Left renal cortex interstitium (tissue), 4 donors: ENCODE measurements at regions not wholly inside any gene's neighbourhood (a gene's known extent, or its start where the extent isn't known, plus 50 kb on each side); places are given as distances from the start of the nearest gene placed in this dataset.
A peak's percentile ranks its signal among the peaks of the same experiment; 100 is the strongest.
"Not testable (repeated sequence)": the region's sequence is repeated elsewhere in the genome, so short reads cannot be mapped to it uniquely, and the experiment has no call there.

Source experiments
- DNase-seq, 4 donors: peaks; one replicate each; pipeline ENCODE4 v3.0.0-alpha.2; 2013; ENCODE audit warnings: low read depth in 4 of 4, low spot score in 2 of 4, missing footprints in 1 of 4

DNA sequence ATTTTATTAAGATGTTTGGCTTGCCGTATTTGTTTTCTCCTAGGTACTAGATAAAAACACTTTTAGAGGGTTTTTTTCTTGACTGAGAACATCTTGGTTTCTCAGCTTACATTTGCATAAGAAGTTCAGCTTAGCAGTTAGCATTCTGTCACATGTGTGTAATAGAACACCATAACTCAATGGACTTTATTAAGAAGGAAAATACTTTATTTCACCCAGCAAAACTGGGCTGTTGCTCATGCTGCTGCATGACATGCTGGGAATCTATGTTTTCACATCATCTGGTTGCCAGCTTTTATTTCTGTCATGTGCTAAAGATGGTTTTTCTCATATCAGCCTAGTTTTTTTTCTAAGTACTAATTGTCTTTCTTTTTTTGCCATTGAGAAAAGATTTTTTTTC lies 144.6 kb downstream of the UTRN start:
- DNase-seq: no peak

DNA sequence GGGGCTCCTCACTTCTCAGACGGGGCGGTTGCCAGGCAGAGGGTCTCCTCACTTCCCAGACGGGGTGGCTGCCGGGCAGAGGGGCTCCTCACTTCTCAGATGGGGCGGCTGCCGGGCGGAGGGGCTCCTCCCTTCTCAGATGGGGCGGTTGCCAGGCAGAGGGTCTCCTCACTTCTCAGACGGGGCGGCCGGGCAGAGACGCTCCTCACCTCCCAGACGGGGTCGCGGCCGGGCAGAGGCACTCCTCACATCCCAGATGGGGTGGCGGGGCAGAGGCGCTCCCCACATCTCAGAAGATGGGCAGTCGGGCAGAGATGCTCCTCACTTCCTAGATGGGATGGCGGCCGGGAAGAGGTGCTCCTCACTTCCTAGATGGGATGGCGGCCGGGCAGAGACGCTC lies 148.3 kb downstream of the UTRN start:
- DNase-seq: not testable (repeated sequence)

DNA sequence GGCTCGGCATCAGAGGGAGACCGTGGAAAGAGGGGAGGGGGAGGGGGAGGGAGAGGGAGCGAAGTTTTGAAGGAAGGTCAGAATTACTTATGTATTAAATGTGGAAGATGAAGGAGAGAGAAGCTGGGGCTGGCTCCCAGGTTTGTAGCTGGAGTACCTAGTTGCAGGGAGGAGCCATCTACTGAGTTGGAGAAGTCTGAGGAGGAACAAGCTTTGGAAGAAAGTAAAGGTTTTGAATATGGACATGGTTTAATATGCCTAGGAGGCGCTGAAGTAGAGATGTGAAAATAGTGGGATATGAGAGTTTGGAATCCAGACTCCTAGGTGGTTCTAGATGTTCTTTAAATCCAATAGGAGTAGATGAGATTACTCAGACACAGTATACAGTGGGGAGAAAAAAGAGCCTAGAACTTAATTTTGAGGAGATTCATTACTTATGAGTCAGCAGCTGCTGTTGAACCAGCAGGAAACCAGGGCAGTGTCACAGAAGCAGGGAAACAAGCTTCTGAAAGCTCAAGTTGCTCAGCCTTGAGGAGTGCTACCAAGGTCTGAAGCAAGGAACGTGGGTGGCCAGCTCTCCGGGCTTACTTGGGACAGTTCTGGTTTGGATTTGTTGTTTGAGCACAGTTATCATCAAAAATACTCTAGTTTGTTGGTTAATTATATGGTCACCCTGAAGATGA lies 149.3 kb downstream of the UTRN start:
- no peak for DNase-seq

DNA sequence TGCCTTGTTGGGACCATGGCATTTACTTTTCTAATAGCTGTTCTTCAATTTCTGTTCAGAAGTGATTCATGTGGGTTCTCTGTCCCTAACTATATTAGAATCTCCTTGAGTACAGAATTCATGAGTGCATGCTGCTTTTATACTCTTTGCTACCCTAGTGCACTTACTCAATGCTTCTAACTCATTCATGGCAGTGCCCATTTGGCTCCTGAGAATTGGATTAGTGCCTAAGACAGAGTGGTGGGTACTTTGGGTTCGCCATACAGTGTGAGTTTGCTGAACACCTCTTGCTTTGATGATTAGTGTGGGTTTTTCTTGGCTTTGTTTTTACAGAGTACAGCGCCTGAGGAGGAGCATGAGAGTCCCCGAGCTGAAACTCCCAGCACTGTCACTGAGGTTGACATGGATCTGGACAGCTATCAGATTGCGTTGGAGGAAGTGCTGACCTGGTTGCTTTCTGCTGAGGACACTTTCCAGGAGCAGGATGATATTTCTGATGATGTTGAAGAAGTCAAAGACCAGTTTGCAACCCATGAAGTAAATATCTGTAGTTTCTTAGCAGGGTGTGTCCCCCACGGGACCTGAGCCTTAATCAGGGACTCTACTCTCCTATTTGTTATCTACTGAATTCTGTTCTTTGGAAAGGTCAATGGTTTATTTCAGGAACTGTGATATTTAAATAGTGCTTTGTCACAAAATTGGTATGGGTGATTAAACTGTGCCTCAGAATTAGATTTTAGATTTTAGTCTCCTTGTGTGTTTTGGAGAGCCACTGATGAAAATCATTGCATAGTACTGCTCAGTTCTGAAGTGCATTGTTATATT lies 150.7 kb downstream of the UTRN start:
- DNase-seq: no peak

DNA sequence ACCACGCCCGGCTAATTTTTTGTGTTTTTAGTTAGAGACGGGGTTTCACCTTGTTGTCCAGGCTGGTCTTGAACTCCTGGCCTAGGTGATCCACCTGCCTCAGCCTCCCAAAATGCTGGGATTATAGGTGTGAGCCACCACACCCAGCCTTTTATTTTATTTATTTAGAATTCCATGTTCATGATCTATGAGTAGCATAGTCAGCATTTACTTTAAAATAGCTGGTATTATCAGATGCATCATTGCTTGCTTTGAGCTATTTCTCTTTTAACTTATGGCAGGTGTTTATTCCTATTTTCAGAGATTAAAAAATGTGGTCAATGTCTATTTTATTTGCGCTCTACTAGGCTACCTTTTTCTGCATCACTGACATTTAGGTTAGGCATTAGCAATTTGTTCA lies 152.0 kb downstream of the UTRN start:
- DNase-seq: no peak

DNA sequence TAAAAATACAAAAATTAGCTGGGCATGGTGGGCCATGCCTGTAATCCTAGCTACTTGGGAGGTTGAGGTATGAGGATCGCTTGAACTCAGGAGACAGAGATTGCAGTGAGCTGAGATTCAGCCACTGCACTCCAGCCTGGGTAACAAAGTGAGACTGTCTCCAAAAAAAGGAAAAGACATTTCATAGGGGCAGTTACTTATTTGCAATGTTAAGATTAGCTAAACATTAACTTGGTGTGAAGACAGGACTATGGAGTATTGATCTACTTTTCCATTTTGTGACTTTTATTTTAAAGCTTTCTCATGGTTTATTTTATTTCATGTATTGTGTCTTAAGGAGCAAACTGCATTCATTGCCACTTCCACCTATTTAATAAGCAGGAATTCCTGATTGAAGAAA lies 153.0 kb downstream of the UTRN start:
- DNase-seq: no peak

DNA sequence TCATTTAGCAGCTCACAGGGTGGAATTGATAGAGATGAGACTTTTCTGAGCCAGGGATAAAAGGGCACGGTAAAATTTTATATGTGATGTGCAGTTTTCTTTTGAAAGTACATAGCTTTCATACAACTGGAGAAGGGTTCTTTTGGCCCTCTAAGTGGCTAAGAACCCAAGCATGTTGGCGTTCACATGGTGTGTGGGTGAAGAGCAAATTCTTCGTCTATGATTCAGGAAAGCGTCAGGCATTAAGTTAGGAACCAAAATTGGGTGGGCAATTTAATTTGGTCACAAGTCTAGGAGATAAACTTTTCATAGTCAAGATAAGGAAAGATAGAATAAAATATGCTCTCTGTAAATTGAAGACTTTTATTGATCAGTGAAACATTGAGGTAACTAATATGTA lies 153.9 kb downstream of the UTRN start:
- no peak for DNase-seq

DNA sequence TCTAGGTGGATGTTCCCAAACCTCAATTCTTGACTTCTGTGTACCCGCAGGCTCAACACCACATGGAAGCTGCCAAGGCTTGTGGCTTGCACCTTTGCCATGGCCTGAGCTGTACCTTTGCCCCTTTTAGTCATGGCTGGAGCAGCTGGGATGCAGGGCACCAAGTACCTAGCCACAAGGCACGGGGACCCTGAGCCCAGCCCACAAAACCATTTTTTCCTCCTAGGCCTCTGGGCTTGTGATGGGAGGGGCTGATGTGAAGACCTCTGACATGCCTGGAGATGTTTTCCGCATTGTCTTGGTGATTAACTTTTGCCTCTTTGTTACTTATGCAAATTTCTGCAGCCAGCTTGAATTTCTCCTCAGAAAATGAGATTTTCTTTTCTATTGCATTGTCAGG lies 156.7 kb downstream of the UTRN start:
- not testable (repeated sequence) for DNase-seq

DNA sequence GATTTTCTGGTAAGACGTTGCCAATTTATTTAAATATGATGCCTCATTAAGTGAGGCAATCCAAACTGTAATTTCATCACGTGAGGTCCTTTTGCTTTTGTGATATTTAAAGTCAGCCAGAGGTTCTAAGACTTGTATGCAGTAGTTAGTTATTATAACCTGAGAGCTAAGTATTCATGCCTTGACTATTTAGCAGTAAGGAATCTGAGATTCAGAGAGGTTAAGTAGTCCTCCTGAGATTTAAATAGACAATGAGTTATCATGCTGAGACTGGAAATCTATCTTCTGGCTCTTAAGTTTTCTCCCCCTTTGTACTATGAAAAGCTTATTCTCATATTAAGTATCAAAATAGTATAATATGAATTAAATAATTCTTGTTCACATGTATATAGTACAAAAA lies 158.0 kb downstream of the UTRN start:
- no peak for DNase-seq

DNA sequence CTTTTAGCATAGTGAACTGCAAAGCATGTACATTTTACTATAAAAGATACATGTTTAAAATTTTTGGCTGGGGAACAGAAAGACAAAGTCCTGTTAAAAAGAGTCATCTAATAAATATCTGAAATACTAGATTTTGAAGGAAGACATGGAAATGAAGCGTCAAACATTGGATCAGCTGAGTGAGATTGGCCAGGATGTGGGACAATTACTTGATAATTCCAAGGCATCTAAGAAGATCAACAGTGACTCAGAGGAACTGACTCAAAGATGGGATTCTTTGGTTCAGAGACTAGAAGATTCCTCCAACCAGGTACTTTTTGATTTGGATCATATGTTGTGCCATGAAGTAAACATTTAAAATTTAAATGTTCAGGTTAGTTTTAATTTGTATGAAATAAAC lies 162.3 kb downstream of the UTRN start:
- no peak for DNase-seq

DNA sequence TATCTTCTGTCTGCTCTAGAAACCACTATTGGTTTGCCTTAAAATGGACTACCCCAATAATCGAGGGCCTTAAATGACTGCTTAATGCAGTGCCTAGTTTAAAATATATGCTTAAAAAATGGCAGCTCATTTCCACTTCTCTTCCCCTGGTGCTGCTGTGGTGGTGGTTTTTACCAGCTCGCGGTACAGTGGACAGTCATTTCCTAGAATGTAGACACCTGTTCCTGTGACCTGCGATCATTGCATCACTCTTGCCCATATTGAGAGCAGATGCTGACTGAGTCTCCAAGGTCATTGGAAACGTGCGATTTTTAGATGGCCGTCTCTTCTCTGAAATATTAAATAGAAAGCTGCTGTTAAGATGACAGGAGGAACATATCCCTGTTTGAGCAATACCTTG lies 164.1 kb downstream of the UTRN start:
- no peak for DNase-seq

DNA sequence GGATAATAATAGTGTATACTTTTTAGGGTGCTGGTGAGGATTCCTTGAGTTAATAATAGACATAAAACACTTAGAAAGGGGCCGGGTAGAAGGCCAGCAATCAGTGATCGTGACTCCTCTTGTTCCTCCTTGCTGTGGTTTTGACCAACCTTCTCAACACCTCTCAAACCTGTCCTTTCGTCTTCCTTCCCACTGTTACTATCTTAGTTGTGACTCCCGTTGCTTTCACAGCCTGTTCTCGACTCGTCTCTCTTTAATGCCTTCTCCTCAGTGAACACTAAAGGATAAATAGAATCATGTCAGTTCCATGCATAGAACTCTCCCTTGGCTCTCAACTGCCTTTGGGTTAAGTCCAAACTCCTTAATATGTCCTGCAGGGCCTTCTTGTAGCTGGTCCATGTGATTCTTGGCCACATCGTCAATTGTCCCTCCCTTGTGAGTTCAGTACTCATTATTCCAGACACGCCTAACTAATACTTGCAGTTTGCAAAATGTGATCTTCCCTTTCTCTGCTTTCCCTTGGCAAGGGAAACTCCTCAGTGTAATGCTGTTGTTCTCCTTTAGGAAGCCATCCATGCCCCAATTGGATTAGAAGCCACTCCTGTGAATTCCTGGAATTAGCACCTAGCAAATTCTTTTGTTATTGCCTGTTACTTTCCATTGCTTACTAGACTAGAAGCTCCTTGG lies 164.9 kb downstream of the UTRN start:
- DNase-seq: no peak

DNA sequence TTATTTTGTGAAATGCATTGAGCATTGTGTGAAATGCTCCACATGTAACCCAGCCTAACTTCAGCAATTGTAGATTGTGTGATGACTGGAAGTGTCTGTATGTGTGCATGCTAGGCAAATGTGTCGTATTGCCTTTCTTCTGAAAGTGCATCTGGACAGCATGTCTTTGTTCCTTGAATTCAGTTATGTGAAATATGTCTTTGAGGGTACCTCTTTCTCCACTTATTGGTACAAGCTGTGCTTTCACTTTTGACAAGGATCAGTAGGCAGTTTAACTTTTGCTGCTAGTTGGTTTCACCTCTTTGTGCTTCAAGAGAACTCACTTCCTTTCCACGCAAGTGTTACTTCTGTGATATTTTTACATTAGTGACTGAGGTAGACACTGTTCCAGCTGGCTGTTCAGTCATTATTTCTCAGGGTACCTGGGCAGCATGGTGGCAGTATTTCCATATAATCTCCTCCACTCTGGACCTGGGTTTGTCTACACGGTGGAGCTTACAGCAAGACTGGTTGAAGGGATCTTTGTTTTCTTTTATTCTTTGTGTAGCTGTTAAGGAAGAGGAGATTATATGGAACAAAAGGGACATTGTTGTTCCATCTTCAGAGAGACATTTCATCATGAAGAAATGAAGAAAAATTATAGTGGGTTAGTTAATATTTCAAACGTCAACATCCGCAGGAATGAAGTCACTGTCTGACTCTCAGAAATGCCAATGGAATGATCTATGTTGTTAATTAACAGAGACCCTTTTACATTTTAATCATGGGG lies 175.4 kb downstream of the UTRN start:
- no peak for DNase-seq

DNA sequence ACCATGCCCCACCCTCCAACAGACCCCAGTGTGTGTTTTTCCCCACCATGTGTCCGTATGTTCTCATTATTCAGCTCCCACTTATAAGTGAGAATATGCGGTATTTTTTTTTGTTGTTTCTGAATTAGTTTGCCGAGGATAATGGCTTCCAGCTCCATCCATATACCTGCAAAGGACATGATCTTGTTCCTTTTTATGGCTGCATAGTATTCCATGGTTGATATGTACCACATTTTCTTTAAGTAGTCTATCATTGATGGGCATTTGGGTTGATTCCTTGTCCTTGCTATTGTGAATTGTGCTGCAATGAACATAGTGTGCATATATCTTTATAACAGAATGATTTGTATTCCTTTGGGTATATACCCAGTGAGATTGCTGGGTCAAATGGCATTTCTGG lies 176.9 kb downstream of the UTRN start:
- DNase-seq: no peak

DNA sequence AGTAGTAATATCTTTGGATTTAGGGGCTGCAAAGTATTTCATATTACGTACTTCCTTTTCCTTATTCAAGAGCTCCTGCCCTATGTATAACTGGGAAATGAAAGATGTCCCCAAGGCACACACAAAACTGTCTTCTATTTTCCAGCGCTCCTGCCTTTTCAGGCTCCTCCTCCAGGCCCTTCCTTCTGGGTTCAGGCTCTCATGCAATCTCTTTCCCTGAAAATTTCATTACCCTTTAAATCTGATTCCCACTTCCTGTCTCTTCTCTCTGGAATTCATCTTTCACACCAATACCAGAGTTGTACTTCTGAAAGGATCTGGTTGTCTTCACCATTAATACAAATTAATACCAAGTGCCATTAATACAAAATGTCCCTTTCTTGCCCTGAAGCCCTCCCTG lies 181.6 kb downstream of the UTRN start:
- DNase-seq: no peak

DNA sequence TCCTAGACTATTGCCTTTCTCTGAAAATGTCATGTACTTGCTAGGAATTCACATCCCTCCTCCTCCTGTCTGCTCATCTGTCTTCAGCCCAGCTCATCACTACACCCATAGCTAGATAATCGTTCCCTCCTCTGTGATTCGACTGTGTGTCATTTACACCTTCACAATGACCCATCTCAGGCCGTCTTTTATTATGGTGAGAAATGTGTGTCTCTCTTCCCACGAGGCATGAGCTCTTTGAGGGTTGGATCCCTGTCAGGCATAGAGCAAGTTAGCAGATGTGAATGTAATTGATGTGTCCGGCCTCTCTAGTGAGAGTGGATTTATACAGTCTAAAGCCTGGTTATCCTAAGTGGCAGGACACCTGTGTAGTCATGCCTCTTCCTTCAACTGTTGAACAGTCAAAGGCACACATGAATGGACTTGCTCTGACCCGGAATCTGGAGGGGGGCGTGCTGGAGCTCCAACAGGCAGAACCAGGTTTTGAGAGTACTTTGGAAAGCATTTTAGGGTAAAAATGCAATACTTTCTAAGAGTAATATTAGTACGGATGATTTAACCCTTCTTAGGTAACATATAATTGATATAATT lies 182.1 kb downstream of the UTRN start:
- no peak for DNase-seq

DNA sequence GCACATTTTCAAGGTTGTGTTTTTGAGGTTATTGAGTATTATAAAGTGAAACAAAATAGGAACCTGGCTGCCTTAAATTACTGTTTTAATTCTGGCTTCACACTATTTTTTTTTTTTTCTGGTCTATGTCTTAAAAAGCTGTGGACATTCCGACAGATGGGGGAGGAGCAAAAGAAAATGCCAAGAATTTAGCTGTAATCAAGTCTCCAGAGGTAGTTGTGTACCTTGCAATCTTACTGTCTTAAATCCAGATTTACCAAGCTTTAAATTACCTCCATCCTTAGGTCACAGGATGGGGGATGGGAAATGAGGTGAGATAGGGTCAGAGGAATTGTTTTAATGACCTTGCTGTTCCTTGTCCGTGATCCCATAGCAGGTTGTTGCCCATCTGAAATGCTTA lies 182.8 kb downstream of the UTRN start:
- DNase-seq: peak in 1 of 4 donors; percentile 9

DNA sequence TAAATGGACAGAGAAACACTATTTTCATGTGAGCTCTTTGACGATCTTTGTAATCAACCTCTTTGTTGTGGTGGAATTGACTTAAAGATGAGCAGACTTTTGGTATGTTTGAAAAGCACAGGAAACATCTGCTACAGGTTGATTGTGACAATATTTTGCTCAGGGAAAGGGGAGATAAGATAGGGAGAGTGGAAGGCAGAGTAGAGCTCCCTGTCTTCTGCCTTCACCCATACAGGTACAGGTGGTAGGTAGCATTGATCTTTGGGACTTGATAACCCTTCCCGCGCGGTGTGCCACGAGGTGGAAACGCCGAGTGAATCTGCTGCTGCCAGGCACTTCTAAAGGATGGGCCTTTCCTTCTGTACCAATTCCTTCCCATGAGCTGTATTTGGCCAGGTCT lies 183.6 kb downstream of the UTRN start:
- no peak for DNase-seq

DNA sequence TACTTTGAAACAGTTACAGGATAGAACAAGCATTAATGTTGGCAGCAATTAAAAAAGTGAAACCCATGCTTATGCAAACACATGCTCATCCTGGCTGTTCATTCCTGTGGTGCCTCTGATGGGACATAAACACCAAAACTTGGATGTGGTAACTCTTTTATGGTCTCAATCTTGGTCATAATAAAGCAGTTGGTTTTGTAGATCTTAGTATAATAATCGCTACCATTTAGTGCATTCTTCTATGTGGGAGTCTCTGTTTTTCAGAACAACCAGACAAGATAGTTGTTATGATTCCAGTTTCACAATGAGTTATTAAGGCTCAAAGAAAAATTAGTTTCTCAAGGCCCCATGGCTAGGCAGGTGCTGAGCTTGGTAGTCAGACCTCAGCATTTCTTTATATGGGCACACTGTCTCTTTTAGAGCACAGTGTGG lies 184.0 kb downstream of the UTRN start:
- no peak for DNase-seq

DNA sequence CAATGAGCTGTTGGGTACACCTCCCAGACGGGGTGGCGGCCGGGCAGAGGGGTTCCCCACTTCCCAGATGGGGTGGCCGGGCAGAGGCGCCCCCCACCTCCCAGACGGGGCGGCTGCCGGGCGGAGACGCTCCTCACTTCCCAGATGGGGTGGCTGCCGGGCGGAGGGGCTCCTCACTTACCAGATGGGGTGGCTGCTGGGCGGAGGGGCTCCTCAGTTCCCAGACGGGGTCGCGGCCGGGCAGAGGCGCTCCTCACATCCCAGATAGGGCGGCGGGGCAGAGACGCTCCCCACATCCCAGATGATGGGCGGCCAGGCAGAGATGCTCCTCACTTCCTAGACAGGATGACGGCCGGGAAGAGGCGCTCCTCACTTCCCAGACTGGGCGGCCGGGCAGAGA lies 185.1 kb downstream of the UTRN start:
- DNase-seq: not testable (repeated sequence)

DNA sequence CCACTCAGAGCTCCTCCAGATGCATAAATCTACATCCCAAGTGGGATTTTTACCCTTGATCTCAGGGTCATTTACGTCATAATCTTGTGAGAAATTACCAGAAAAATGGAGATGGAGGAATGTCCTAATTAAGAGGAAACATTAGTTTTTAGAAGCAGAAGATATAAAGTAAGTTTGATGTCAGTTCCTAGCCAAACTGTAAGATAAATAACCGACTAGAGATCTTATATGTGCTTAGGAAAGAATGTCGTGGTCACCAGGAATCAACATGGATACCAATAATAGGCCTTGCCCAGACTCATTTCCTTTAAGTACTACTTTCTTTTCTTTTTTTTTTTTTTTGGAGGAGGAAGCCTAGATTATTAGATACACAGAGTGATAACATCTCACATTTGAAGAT lies 186.9 kb downstream of the UTRN start:
- DNase-seq: no peak
